Heart right ventricle (tissue), 16 donors: ENCODE measurements at regions not wholly inside any gene's neighbourhood (a gene's known extent, or its start where the extent isn't known, plus 50 kb on each side); places are given as distances from the start of the nearest gene placed in this dataset.
A peak's percentile ranks its signal among the peaks of the same experiment; 100 is the strongest.

ENCODE experiments used
- ATAC-seq, 8 donors: fragments of 200-7000 bp; cut with Tn5 transposase; one replicate each; pipeline ENCODE4 v1.9.1; 2020; ENCODE audit warnings: mild to moderate bottlenecking in 8 of 8, moderate library complexity in 8 of 8, moderate number of reproducible peaks in 1 of 8
- DNase-seq, 2 donors: peaks; one replicate each; pipeline ENCODE4 v3.0.0-alpha.2; 2020
- H3K27ac ChIP-seq, 10 donors: fragments of 200-600 bp; sonication (generic) in 2 of 10; one replicate each; pipeline versions ENCODE4 v1.5.0 to v1.8.0; 2020 to 2022; ENCODE audit warnings: mild to moderate bottlenecking in 3 of 10
- H3K27me3 ChIP-seq, 7 donors: fragments of 200-600 bp; one replicate each; pipeline ENCODE4 v1.8.0; 2021 to 2022; ENCODE audit warnings: mild to moderate bottlenecking in 2 of 7
- H3K36me3 ChIP-seq, 9 donors: fragments of 200-600 bp; sonication (generic) in 1 of 9; one replicate each; pipeline versions ENCODE4 v1.5.0 to v1.8.0; 2020 to 2022; ENCODE audit warnings: mild to moderate bottlenecking in 2 of 9
- H3K4me1 ChIP-seq, 9 donors: fragments of 200-600 bp; sonication (generic) in 1 of 9; one replicate each; pipeline versions ENCODE4 v1.5.0 to v1.8.0; 2020 to 2022; ENCODE audit warnings: mild to moderate bottlenecking in 4 of 9
- H3K4me3 ChIP-seq, 10 donors: fragments of 200-600 bp; sonication (generic) in 2 of 10; one replicate each; pipeline versions ENCODE4 v1.5.0 to v1.8.0; 2020 to 2022; ENCODE audit warnings: mild to moderate bottlenecking in 7 of 10, moderate library complexity in 2 of 10
- H3K9me3 ChIP-seq, 11 donors: fragments of 200-600 bp in 10 of 11; sonication (generic) in 2 of 11; one replicate each; pipeline versions ENCODE4 v1.5.0 to v1.8.0; 2013 to 2022; ENCODE audit warnings: mild to moderate bottlenecking in 2 of 11, control low read depth in 1 of 11, moderate library complexity in 1 of 11
- CTCF ChIP-seq, 9 donors: fragments of 200-600 bp; sonication (generic) in 2 of 9; IDR thresholded peaks; one replicate each; pipeline versions ENCODE4 v1.5.0 to v1.8.0; 2021 to 2022; ENCODE audit warnings: antibody characterized with exemption in 9 of 9, mild to moderate bottlenecking in 5 of 9, moderate library complexity in 1 of 9
- WGBS, 2 donors: extraction: QIAGEN DNeasy Blood & Tissue Kit; methylation state at CpG; one replicate each; pipeline ENCODE4 v1.1.7; 2013; ENCODE audit warnings: inconsistent platforms in 1 of 2; 5-methylcytosine and 5-hydroxymethylcytosine counted together
- intact Hi-C, 10 donors: fragments of 100-400 bp; cut with DNase I; formaldehyde crosslinking; loops; one replicate each; pipeline versions ENCODE4 v1.11.1 to v1.14.2; 2022
- donor health status: Arrhythmogenic right ventricular cardiomyopathy.
- donor health status: ischemic (EF 13 %, LVEDD 7.1; RV severe dilation, severe dysfunction).
- donor health status: healthy with polysubstance abuse.
- donor health status: DM: no; HTN: yes; CAD: no.
- donor health status: DM: no; HTN: no; CAD: no.
- donor health status: ischemic (EF 25% LVEDD 6.9; RV normal size, moderate dysfunction).
- donor health status: ischemic (EF 25% LVEDD 5.7; RV mildly dilated, moderate dysfunction).
- donor health status: healthy.
- donor health status: DM: yes; HTN: yes; CAD: no.
- donor health status: Ischemic cardiomyopathy.
- donor health status: ischemic (EF 35%, LVEDD 5.7; RV mildly dilated, moderate dysfunction).
- donor health status: nonischemic (EF 11% LVEDD 7.7; RV severe dilation, severe dysfunction).
- donor health status: DM: yes; HTN: yes; CAD: no.
- donor health status: PGD.
- donor health status: ischemic (EF 29% LVEDD 5.4; RV normal size, mild dysfunction).
- donor health status: nonischemic (EF 23%, LVEDD 6.1; RV moderate dilation, normal function).

- Histone ChIP-seq H3K4me3 (no peak overlapping the region), H3K36me3 (no peaks in the 10 kb centered on the region), H3K27me3 (no peaks in the 10 kb centered on the region), H3K9me3 (no peaks in the 10 kb centered on the region), H3K27ac (peak overlapping the region in 1 of 10 donors; percentile 17), H3K4me1 (peaks cover 0 to 13% (median 0%) of the 10 kb centered on the region in 9 donors)
- DNase-seq: no peak
- ATAC-seq: peak in 3 of 8 donors; percentile 26 to 69 (median 40)
- intact Hi-C loops: no loop called here
- 46 to 58% methylated on average over 6 of the region's 6 CpGs for WGBS, 2 donors
- TF ChIP-seq CTCF (IDR thresholded peaks at IDR 0.05): no peak
Measured at GRCh38 chr5:5644249-5644648, 221.8 kb downstream of the ICE1 start.

GRCh38 chr5:5643481-5643880, 221.0 kb downstream of the ICE1 start:
- ATAC-seq: peak in 3 of 8 donors; percentile 19 to 28 (median 20)
- intact Hi-C loops: no loop called here
- H3K27ac ChIP-seq: peak overlapping the region in 1 of 10 donors; percentile 17

GRCh38 chr5:5638211-5638610, 215.7 kb downstream of the ICE1 start:
- intact Hi-C loops: no loop called here
- Histone ChIP-seq H3K27me3 (no peaks in the 10 kb centered on the region), H3K27ac (peak overlapping the region in 8 of 10 donors; percentile 6 to 77 (median 62)), H3K4me3 (no peak overlapping the region), H3K4me1 (peaks cover 0 to 18% (median 12%) of the 10 kb centered on the region in 9 donors), H3K36me3 (no peaks in the 10 kb centered on the region), H3K9me3 (no peaks in the 10 kb centered on the region)
- peak; percentile 40 to 97 (median 87) for ATAC-seq
- DNase-seq: peak in 1 of 2 donors; percentile 14
- 1 to 7% methylated on average over 4 of the region's 4 CpGs for WGBS, 2 donors
- TF ChIP-seq CTCF (IDR thresholded peaks at IDR 0.05): no peak

More at GRCh38 chr5:5643481-5643880, 221.0 kb downstream of the ICE1 start:
- Histone ChIP-seq H3K9me3 (no peaks in the 10 kb centered on the region), H3K4me1 (peaks cover 0 to 18% (median 4%) of the 10 kb centered on the region in 9 donors), H3K4me3 (no peak overlapping the region), H3K36me3 (no peaks in the 10 kb centered on the region), H3K27me3 (no peaks in the 10 kb centered on the region)
- WGBS, 2 donors: 73 to 74% methylated on average over 4 of the region's 4 CpGs
- no peak for DNase-seq
- TF ChIP-seq CTCF (IDR thresholded peaks at IDR 0.05): no peak

GRCh38 chr5:5637173-5637572, 214.7 kb downstream of the ICE1 start:
- intact Hi-C loops: no loop called here
- no peak overlapping the region for H3K27ac ChIP-seq

More at GRCh38 chr5:5637173-5637572, 214.7 kb downstream of the ICE1 start:
- TF ChIP-seq CTCF (IDR thresholded peaks at IDR 0.05): no peak
- 42 to 43% methylated on average over 2 of the region's 2 CpGs for WGBS, 2 donors
- H3K9me3 ChIP-seq: no peaks in the 10 kb centered on the region
- ATAC-seq: no peak
- H3K4me3 ChIP-seq: no peak overlapping the region
- no peaks in the 10 kb centered on the region for H3K36me3 ChIP-seq
- no peaks in the 10 kb centered on the region for H3K27me3 ChIP-seq
- H3K4me1 ChIP-seq: peaks cover 0 to 18% (median 12%) of the 10 kb centered on the region in 9 donors
- no peak for DNase-seq
